ENCODE measurements at regions not wholly inside any gene's neighbourhood (a gene's known extent, or its start where the extent isn't known, plus 50 kb on each side); places are given as distances from the start of the nearest gene placed in this dataset.

GRCh38 chrX:5526191-5526590 lies 702.5 kb downstream of the NLGN4X start:
- H2BK15ac ChIP-seq (ENCODE audit: low read depth, low read length), result no peak overlapping the region
- DNase-seq (no peak), ATAC-seq (ENCODE audit: low read depth) (no peak)
- H3K18ac ChIP-seq (ENCODE audit: low read depth, low read length), result no peak overlapping the region
- H3K9me3 ChIP-seq (ENCODE audit: control insufficient read depth, insufficient read depth, low read length), result peaks cover 6% of the 10 kb centered on the region
- no peak overlapping the region for H4K5ac ChIP-seq (ENCODE audit: low read depth, low read length)
- no peaks in the 10 kb centered on the region for H4K20me1 ChIP-seq (ENCODE audit: insufficient read depth, low read length)
- no peak overlapping the region for H3K9ac ChIP-seq (ENCODE audit: low read depth, low read length)
- no peak overlapping the region for H3K4ac ChIP-seq (ENCODE audit: low read depth, low read length)
- in situ Hi-C loops (cut with MboI; ENCODE audit: low sequenced_read_pairs) (no loop called here), dilution Hi-C loops (cut with HindIII; ENCODE audit: low sequenced_read_pairs, unreplicated experiment) (no loop called here), intact Hi-C loops (cut with micrococcal nuclease) (no loop called here)
- no peak overlapping the region for H2AK5ac ChIP-seq (ENCODE audit: low read depth, low read length)
- no peak overlapping the region for H2BK20ac ChIP-seq (ENCODE audit: low read depth, low read length)
- no peaks in the 10 kb centered on the region for H3K36me3 ChIP-seq (ENCODE audit: control insufficient read depth, insufficient read depth, low read length)
- no CpG with 5 or more reads among the region's 2 CpGs for WGBS, 2 experiments (ENCODE audit: extremely low coverage in 2 of 2, insufficient read length in 1 of 2)
- TF ChIP-seq RAD21 (IDR thresholded peaks at IDR 0.05; ENCODE audit: low read length), result no peak
- TF ChIP-seq MAFK (IDR thresholded peaks at IDR 0.05; ENCODE audit: low read depth, low read length), result peak; percentile 77
- CTCF ChIA-PET, result no interaction called here
- BruUV-seq (replicated peaks), result no TSS peak
- no peaks in the 10 kb centered on the region for H3K9me1 ChIP-seq (ENCODE audit: insufficient read depth, low read length)
- no peak overlapping the region for H4K91ac ChIP-seq (ENCODE audit: insufficient read depth, low read depth, low read length)
- no peaks in the 10 kb centered on the region for H3K27me3 ChIP-seq (ENCODE audit: control insufficient read depth, insufficient read depth, low read length)
- H2BK120ac ChIP-seq (ENCODE audit: low read depth, low read length), result no peak overlapping the region
- H2BK5ac ChIP-seq (ENCODE audit: low read depth, low read length, poor library complexity, severe bottlenecking), result no peak overlapping the region
- H3K4me1 ChIP-seq (ENCODE audit: control insufficient read depth, insufficient read depth, low read length), result no peaks in the 10 kb centered on the region
- no peak overlapping the region for H3K4me2 ChIP-seq (ENCODE audit: low read depth, low read length)
- H3K79me1 ChIP-seq (ENCODE audit: low read depth in 1 of 2, low read length in 2 of 2), result no peaks in the 10 kb centered on the region
- H3K14ac ChIP-seq (replicated peaks; ENCODE audit: low read depth, low read length), result no peak overlapping the region
- POLR2A ChIA-PET (ENCODE audit: unreplicated experiment), result no interaction called here
- H4K8ac ChIP-seq (ENCODE audit: low read depth in 2 of 2, low read length in 2 of 2), result no peak overlapping the region
- no peak overlapping the region for H3K56ac ChIP-seq (ENCODE audit: extremely low read depth, insufficient read depth, low read length)
- no peak overlapping the region for H2AFZ ChIP-seq (replicated peaks; ENCODE audit: low read length, poor library complexity)
- H3K4me3 ChIP-seq (ENCODE audit: insufficient read depth, low read depth, low read length), result no peak overlapping the region
- no peak overlapping the region for H3K23ac ChIP-seq (ENCODE audit: low read depth, low read length)
- no peak overlapping the region for H3K27ac ChIP-seq (ENCODE audit: insufficient read depth, low read length)
- no peak overlapping the region for H2AK9ac ChIP-seq (replicated peaks; ENCODE audit: low read depth, low read length, poor library complexity)

All from IMR-90 (cell line).